Mucosa of gallbladder (tissue), 1 donor: ENCODE measurements at regions not wholly inside any gene's neighbourhood (a gene's known extent, or its start where the extent isn't known, plus 50 kb on each side); places are given as distances from the start of the nearest gene placed in this dataset.

ENCODE experiments used
- DNase-seq: peaks from one replicate; pipeline ENCODE4 v3.0.0-alpha.2; 2020; ENCODE audit warnings: low spot score
- donor health status: DM: no; HTN: no; CAD: no.

DNA sequence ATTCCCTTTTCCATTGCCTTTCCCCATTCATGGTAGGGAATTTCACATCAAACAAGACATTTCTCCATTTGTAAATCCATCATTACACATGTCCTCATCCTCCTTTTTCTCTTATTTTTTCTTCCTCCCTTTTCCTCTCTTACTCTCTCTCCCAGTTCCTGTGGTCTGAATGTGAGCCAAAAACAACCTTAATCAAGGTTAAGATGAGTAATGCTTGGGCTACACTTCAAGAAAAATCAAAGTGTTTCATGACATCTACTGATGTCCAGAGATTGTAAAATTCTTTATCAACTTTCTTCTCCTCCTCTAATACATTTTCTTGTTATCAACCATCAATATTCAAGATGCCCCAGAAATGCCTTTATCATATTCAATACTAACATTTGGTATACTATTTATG, 172.5 kb upstream of the PRNP start:
- no peak for DNase-seq

DNA sequence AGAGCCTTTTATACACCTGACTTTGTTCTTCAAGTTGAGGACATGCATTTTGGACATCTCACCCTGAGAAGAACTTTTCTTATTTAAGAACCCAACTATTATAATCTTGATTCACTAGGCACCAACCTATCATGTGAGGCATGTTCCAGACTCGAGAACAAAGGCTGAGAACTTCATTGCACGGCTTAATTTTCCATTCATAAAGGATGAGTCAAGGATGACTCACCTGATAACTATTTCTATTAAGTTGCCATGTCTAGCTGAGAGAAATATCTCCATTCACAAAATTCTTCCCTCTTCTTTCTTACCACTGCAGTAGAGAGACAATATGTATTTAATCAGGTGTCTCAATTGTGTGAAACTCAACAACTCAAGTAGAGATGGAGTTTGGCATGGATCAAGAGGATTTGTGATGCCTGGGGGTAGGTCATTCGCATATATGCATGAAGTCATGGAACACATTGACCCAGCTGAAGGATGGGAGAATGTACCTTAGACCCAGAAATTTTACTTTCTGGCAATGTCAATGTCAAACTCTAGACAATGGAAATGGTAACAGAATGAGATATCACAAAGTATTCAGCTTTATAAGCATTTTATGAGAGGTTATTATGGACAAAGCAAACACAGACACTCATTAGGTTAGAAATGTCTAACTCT, 173.2 kb upstream of the PRNP start:
- no peak for DNase-seq

DNA sequence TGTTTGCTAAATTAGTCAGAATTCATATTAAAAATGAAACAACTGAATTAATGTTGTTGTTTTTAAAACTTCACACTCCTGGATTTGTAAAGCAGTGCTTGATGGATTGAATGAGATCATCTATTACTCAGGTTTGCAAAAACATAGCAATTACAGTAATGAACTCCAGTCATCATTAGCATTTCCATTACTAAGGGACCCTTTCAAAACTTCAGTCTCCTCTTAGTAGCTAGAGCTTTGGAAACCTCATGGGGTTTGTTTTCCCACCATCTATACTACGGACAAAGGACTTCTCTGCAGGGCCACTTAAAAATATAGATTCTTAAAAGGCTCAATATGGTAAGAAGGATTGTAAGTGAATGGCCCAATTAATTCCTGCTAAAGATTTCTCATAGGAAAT, 174.5 kb upstream of the PRNP start:
- no peak for DNase-seq

DNA sequence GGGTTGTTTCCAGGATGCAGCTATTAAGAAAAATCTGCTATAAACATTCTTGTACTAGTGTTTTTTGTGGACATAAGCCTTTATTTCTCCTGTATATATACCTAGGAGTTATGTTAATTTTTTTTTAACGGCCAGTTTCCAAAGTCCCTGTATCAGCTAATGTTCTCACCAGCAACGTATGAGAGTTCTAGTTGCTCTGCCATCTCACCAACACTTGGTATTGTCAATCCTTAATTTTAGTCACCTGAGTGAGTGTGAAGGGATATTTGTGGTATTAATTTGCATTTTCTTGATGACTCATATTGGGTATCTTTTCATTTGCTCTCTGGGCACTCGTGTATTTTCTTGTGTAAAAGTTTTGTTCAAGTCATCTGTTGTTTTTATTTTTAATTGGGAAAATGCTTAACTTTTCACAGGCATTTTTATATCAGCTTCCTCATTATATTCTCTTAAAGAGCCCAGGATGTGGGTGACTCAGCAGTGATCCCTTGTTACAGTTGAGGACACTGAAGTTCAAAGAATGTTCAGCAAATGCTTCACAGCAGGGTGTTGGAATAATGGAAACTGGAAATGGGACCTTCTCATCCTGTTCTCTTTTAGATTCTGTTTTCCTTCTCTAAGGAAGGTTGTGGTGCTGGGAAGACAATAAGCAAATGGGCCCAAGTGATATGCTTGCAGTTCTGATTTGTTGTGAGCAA, 176.3 kb upstream of the PRNP start:
- DNase-seq, result no peak

DNA sequence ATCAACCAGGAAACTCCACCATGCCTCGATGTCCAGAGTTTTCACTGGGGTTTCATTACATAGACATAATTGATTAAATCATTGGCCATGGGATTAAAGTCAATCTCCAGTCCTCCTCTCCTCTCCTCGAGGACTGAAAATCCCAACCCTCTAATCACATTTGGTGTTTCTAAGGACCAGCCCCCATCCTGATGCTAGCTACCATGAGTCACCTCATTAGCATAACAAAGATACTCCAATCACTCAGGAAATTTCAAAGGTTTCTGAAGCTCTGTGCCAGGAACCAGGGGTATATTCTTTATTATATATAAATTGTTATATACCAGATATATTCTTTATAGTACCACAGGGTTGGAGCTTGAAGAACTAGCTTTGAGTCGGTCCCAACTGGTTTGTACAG, 177.5 kb upstream of the PRNP start:
- DNase-seq, result no peak

DNA sequence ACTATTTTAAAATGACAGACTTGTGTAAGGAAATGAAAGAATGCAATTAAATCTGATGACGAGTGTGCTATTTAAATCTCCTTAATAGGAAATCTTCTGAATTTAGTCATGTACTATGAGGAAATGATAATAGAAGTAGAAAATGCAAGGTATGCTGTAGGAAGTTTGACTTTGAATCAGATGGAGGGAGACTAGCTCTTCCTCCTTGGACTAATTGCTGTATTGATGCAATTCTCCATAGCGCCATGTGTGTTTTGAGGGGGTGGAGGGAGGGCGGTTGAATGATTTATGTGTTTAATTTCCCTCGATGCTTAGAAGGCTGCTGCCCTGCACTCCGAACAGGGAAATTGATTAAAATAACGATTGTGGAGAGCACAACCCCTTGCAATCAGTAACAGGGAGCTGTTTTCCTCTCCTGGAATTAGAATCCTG, 179.0 kb upstream of the PRNP start:
- DNase-seq, result peak; percentile 39

DNA sequence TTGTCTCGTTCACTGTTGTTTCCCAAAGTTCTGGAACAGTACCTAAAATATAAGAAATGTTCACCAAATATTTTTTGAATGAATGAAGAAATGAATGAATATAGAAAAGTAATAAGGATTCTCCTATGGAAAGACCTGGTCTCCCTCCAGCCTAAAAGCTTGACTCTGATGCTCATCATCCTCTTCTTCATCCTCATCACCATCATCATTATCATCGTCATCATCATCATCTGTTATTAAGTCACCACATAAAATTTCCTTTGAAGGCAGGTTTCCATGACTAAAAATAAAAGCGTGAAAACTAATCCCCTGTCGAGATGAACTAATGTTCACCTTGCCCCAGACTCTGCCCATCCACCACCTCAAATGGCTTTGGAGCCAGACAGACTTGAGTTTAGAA, 181.4 kb upstream of the PRNP start:
- DNase-seq, result no peak

DNA sequence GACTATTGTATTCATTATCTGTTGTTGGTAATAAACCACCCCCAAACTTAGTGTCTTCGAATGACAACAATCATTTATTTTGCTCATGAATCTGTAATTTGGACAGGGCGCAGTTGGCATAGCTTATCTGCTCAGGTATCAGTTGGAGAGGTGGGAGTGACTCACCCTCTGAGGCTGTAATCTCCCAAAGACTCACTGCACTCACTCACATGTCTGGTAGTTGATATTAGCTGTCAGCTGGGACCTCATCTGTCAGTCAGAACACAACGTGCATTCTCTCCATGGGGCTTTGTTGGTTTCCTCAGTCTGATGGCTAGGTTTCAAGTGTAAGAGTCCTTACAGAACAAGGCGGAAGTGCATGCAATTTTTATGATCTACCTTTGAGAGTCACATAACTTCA, 183.5 kb upstream of the PRNP start:
- no peak for DNase-seq

DNA sequence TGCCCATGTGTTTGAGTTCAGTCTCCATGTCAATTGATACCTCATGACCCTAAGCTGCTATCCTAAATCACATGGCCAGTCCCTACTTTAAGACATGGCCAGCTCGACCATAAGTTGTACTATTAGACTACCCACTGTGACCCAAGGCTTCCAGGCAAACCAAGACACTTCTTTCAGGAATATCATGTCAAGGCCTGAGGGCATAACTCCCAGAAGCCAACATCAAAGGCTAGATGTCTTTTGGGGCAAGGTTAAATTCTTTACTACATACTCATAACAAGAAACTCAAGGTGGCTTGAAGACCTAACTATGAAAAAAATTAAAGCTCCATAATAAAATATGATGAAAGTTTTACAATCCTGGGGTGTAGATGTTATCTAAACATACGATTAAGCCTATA, 192.9 kb upstream of the PRNP start:
- DNase-seq, result no peak

DNA sequence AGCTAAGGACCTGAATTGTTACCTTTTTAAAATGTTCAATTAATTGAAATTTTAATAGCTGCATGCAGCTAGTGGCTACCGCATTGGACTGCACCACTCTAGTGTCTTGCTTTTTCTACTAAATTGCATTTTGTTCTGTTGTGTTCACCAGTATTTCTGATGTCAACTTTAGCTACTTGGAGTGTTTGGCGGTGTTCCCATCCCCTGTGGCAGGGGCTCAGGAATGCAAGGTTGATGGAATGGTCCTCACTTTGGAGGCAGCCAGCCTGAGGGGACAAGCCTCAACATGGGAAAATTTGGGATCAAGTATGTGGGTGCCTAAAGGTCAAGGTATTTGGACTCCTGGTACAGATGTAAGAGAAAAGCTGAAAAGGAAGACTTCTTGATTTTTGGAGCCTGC, 194.6 kb upstream of the PRNP start:
- no peak for DNase-seq

DNA sequence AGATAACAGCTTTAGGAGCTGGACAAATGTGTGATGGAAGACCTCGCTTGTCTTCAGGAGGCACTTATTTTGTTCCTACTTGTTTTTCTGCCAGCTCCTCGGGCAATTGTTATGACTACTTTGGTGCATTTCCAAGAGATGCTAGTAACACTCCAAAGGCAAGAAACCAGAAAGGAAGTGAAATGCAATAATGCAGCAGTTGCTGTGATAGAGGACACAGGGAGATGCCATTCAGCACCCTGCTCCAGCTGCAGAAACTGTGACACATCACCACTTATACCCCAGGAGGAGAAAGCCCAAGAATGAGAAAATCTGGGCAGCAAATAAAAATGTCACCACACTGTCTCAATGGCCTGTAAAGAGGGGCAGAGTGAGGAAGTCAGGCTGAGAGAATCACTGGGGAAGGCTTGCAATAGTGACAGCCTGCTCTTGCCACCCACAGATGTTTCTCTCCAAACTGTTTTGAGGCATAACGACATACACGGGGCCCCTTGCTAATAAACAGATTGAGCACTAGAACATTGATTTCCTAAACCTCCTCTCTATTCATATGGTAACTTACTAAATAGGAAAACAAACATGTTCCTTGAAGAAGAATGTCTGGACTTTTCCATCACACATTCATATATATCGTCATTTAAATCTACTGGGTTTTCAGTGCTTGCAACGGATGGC, 195.5 kb upstream of the PRNP start:
- no peak for DNase-seq

DNA sequence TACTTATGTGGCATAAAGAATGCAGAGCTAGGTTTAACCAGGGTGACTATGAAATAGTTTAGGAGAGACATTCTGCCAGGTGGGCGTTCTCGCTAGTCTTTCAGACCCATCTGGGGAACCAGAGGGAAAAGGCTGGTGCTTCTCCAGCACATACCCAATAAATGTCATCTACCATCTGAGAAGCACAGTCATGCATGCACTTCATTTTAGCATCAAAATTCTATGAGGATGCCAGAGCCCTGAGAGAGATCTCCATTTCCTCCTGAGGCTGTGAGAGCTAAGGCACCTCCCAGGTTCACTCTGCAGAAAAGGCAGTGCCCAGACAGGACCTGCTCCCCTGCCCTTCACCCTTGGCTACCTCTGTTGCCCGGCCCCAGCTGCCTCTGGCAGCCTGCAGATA, 196.2 kb upstream of the PRNP start:
- no peak for DNase-seq

DNA sequence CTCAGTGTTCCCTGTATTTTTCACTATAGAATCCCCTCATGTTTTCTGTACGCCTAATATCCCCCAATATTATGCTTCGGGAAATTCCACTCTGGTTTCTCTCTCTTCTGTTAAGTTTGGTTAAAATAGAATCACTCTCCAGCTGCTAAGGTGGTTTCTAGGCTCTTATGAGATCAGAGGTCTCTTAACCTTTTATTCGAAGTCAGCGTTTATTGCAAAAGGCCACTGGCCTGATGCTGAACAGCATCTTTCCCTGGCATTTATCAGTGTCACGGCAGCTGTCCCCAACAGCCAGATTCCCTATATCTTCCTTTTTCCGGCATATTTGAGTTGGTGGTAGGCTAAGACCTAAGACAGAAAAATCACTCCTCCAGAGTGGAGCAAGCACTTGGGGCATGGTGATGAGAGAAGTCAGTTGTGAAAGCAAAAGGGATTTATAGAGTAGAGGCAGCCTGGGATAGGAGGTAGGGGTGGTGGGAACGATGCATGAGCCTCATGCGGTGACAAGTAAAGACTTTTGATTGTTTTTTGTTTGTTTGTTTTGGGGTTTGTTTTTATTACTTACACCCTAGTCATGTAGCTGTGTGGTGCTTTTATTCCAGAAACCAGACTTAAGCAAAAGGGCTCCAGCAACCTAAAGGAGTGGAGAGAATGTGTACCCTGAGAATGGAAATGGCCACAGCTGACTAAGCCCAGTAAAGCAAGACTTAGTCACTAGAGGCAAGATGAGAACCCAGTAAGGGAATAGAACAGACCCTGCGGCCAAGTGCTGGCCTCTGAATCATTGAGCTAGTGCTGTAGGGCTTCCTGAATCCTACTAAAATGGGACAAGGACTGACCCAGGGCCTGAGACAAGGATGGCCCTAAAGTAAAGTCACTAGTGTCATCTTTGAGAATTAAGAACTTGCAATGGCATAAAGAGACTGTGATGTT, 197.6 kb upstream of the PRNP start:
- DNase-seq, result no peak

DNA sequence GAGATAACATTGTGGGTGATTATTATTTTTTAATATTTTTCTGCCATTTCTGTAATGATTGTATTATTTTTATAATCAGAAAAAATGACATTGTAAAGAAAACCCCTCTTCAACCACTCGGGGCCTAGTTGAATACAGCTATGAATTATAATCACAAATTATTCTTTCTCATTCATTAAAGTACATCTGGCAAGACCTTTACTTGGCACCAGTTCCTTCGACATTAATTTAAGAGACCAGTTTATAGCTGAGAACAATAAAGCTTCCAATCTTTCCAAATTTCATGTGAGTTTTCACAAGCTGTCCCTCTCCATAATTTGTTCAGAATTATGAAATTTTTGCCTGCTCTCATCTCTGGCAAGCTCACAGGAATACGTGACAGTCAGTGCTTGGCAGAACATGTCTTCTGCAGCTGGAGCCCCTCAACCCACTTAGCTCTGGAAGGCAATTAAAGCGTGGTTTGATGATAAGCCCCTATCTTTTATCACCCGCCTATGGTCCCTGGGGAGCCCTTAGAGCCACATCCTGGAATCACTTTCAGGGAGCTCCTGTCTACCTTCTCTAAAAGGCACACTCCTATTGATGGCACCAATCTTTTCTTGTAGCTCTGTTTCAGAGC, 201.8 kb upstream of the PRNP start:
- no peak for DNase-seq

DNA sequence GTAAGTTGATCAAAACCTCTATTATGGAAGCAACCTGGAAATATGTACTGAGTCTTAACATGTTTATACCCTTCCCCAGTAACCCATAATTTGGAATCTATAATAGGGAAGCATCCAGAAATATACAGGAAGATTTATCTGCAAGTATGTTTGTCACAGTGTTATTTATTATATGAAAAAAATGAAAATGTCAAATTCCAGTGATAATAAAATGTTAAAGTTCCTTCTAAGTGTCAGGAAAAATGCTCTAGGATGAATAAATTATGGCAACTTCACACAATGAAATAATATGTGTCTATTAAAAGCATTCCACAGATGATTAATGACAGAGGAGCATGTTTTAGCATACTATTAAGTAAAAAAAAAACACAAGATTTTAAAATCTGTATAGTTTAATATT, 202.3 kb upstream of the PRNP start:
- no peak for DNase-seq

DNA sequence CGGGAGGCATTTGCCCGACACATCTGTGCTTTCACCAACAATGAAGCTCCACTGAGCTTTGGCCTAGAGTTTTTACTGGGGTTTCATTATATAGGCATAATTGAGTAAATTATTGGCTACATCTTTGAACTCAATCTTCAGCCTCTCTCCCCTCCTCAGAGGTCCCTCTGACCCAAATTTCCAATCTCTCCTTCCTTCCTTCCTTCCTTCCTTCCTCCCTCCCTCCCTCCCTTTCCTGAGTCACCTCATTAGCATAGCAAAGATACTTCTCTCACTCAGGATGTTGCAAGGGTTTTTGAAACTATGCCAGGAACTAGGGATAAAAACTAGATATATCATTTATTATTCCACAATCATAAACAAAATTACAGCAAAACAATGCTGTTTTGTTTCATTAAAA, 202.8 kb upstream of the PRNP start:
- DNase-seq, result no peak

DNA sequence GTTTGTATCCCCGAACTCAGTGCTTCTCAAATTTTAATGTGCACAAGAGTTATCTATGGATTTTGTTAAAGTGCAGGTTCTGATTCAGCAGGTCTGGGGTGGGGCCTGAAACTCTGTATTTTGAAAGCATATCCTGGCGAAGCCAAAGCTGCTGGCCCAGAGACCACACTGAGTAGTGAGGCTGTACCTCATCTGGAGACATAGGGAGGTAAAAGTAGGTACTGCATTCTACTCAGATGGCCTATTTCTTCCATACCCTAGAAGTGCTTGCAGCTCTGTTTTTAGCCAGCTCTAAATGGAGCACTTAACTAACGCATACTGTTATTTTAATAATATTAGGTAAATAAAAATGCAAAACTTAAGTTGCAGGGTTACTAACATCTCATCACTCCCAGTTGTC, 206.2 kb upstream of the PRNP start:
- no peak for DNase-seq

DNA sequence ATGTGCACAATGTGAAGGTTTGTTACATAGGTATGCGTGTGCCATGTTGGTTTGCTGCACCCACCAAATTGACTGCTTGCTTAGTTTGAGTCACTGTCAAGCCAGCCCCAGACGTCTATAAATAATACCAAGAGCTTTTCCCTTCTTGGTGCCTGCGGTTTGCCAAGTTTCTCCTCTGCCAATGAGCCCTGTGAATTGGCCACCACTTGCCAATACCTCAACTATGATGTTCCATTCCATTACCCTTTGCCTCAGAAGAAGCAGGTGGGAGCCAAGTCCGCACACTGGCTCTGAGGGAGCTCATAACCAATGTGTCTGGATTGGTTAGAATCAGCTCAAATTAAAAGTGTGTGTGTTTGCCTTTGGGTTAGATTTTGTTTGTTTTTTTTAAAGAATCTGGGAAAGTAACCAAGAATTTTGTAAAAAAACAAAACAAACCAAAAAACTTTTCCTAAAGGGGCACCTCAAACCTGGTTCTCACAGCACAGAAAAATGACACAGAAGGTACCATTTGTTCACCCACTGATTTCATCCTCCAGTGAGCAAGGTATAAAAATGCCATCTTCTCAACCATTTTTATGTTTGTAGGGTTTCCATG, 209.3 kb upstream of the PRNP start:
- no peak for DNase-seq

DNA sequence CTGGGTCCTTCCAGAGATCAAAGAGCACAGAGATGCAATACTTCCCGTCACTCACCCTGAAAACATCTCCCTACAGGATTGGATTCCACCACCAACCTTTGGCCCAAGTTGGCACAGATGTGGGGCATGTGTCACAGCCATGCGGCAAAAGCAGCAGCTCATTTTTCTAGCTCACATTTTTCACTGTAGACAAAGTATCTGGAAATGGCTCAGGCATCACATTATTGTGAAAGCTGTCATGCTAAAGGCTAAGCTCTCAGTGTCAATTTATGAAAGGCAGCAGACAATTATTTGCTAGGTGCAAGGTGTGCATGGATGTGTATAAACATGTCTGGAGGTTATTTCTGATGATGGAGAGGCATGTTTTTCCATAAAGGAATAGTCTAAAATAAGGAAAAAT, 213.3 kb upstream of the PRNP start:
- DNase-seq, result no peak

DNA sequence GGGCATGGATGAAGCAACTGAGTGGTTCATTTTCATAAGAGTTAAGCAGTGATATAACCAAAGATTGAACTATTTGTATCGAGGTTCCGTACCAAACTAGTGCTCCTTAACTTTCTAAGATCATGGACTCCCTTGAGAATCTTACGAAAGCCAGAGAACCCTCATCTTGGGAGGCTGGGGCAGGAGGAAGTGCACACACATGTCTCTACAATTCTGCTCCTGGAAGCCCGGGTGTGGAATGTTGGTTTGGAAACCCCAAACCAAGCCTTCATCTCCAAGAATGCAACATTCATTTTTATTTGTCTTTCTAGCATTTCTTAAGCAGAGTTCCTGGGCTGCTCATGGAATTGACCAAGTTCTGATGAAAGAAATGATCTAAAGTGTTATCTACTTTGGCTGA, 215.0 kb upstream of the PRNP start:
- no peak for DNase-seq

DNA sequence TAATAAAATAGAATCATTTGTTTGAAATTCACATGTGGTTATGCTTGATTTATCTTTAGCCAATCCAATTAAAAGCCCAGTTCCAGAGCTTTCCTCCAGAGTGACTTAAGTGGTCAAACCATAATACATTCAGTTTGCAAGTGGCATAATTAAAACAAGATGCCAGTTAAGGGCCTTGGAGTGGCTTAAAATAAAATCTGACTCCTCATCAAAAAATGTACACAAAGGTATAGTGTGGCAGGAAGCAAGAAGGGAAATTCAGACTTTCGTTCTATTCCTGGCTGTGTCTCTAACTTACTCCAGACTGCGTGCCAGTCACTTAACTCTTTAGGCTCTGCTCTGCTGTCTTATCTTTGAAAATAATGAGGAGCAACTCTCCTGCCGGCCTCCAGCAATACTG, 215.9 kb upstream of the PRNP start:
- no peak for DNase-seq
